GM21367 (cell line): ENCODE measurements at regions not wholly inside any gene's neighbourhood (a gene's known extent, or its start where the extent isn't known, plus 50 kb on each side); places are given as distances from the start of the nearest gene placed in this dataset.
"Not testable (repeated sequence)": the region's sequence is repeated elsewhere in the genome, so short reads cannot be mapped to it uniquely, and the experiment has no call there.

Experiments used
- ATAC-seq: cut with Tn5 transposase; IDR thresholded peaks from one replicate; pipeline ENCODE4 v1.9.1; 2021; ENCODE audit not compliant: unreplicated experiment

DNA sequence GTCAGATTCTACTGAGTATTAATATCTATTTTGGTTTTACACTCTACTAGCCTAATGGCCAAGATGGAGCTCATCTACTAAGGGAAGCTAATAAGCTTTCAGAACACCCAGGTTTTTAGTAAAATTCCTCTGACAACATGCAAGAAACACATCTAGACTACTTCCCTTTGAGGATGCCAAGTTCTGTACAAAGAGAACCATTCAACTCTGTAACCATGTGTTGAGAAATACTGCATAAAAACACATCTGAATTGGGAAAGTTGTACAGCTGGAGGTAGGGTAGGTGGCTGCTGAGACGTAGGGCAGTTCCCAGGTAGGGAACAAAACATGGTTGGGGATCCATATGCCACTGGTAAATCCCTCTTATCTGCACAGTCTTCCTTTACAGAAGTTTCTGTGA, 66.2 kb downstream of the SC5D start:
- no peak for ATAC-seq

DNA sequence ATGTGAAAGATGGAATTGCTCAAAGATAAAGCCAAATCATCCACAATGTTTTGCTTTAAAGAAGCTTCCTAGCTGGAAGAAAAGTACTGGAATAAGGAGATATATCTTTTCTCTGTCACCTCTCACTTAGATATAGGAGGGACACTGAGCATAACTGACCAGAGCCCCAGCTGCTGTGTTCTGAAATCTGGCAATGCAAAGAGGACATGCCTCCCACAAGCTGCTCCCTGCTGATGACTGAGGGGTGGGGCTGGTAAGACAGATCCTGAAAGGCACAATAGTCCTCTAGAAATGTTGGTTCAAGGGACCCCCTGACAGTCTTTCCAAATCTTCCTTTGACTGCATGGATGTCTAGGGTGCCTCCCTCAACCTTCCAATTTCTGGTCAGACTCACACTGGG, 67.0 kb downstream of the SC5D start:
- ATAC-seq: no peak

DNA sequence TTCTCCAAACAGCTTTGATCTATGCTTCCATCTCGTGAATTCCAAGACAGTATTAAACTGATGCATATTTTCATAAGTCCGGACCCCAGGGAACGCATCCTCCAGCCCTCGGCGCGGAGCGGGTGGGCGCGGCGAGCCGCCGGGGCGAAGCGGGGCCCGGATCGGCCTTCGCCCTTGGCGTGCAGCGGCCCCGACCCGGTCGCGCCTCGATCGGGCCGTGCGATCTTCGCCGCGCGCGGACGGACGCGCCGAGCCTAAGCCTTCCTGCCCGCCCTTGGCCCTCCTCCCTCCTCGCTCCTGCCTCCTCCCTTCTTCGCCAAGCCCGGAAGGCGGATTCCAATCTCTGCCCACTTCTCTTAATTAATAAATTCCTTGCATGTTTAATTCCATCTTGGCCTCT, 70.4 kb downstream of the SC5D start:
- not testable (repeated sequence) for ATAC-seq

DNA sequence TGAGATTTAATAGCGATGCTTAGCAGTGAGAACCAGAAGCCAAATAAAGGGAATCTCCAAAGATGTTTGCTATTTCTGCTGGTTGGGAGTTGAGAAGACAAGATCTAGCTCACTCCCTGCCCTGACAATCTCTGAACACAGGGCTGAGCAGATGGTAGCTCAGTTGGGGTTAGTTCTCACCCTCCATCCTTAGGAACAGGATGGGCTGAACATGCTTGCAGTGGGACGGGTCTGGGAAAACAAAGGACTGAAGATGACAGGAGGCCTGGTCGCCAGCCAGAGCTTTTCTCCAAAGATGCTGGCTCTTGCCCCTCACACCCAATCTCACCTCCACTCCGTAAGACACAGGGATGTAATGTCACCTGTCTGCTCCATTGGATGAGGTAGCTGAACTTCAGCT, 72.7 kb downstream of the SC5D start:
- no peak for ATAC-seq

DNA sequence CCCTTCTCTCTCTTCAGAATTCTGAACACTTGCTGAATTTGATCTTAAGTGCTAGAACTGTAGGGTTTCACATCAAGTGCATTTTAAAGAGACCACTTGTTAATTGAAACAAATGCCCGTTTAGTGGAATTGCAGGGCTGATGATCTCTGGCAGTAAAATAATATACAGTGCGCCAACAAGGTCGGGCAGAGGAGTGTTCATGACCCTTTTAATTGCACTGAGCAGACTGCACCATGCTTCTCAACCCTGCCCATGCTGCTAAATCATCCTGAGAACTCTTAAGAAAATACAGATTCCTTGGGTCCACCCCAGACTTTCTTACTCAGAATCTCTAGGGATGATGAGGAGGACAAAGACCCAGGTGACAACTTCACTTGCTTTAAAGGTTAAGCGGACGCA, 73.5 kb downstream of the SC5D start:
- no peak for ATAC-seq

DNA sequence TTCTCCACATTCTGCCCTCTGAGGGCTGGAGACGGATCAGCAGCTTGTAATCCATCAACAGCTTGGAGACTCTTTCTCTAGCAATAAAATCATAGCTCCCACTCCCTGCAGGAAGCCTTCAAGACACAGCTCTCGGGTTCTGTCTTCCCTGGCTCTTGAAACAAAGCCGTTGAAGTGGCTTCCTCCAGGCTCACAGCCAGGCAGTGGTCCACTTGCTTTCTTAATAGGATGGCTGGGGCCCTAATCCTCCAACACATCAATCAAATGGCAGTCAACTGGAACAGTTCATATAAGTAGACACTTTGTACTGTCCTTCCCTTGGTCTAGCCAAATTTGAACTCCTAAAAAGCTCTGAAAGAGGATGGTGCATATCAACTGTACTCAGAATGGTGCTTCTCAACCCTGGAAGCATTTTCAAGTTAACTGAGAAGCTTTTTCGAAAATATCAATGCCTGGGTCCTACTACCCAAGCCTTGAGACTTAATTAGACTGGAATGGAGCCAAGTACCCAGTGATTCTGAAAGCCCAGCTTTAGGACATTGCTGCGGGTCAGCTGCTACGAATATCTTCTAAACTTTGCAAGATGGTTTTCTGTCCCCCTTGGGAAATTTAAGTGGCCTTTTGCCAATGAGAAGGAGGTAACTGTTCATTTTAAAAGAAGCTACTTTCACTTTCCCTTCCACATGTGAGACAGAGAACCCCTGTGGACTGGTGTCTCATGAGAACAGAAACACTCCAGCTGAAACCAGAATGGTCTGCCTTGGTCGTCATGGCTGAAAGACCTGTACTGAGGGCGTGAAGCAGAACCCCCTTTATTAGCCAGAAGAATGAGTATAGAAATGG, 74.7 kb downstream of the SC5D start:
- peak; percentile 85 for ATAC-seq

DNA sequence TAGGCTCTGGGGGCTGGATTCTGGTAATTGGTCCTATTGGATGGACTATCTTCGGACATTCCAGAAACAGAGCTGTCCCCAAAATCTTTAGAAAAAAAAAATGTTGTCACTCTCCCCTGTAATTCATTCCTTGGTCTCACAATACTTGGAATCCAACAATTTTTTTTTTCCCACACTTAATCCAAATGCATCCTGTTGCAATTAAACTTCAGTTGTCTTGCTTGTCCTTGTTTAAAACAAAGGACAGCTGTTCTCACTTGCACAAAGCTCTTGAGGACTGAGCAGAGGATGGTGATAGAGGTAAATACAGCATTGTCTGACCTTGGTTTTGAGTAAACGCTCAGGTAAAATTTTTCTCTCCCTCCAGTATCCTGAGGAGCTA, 75.3 kb downstream of the SC5D start:
- ATAC-seq: no peak

GRCh38 chr11:121368364-121369240, 76.0 kb downstream of the SC5D start:
- ATAC-seq: no peak

DNA sequence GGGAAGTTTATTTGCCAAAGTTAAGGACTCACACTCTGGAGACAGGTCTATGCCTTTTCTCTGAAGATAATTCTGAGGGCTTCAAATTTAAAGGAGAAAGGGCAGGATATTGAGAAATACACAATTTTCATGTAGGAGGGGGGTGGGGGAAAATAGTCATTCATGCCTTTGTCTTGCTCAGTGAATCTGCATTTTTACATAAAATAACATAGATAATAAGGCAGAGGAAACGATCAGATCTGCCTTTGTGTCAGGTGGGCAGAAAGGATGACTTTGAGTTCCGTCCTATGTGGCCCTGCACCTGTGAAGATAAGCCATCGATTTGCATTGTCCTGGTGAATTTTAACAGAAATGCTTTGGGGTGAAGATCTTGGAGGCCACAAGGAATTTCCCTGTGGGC, 76.8 kb downstream of the SC5D start:
- ATAC-seq: no peak

DNA sequence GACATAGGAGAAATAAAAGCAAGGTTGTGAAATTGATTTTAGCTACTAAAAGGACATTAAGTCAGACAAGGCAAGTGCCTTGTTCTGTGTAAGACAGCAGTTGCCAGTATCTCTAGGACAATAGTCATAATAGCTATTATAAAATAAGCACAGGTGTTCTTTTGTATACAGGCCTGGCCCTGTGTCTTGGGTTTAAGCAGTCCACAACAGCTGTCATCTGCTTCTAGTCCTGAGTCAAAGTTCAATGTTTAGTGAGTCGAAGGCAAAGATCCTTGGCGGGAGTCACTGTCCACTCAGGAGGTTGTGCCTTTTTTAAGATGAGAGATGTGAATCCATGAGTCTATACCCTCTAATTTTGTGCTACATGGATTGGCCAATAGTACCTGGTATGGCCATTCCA, 79.5 kb downstream of the SC5D start:
- no peak for ATAC-seq

GRCh38 chr11:121372671-121373429, 79.3 kb upstream of the SORL1 start:
- peak; percentile 88 for ATAC-seq

DNA sequence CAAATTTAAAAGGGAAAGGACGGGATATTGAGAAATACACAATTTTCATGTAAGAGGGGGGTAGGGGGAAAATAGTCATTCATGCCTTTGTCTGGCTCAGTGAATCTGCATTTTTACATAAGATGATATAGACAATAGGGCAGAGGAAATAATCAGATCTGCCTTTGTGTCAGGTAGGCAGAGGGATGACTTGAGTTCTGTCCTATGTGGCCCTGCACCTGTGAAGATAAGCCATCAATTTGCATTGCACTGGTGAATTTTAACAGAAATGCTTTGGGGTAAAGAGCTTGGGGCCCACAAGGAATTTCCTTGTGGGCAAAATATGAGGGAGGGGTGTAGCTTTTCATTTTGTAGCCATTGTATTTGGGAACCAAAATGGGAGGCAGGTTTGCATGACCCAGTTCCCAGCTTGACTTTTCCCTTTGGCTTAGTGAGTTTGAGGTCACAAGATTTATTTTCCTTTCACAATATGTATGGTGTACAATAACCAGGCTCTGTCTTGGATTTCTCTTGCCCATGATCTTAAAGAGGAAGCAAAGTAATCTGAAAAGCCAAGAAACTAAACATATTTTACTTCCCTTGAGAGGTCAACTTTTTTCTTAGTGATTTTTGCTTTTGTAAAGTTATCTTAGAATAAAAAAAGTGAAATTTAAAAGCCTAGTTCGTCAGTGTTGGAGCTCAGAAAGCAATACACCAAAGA, 77.7 kb upstream of the SORL1 start:
- no peak for ATAC-seq

GRCh38 chr11:121376130-121376529, 76.0 kb upstream of the SORL1 start:
- no peak for ATAC-seq

DNA sequence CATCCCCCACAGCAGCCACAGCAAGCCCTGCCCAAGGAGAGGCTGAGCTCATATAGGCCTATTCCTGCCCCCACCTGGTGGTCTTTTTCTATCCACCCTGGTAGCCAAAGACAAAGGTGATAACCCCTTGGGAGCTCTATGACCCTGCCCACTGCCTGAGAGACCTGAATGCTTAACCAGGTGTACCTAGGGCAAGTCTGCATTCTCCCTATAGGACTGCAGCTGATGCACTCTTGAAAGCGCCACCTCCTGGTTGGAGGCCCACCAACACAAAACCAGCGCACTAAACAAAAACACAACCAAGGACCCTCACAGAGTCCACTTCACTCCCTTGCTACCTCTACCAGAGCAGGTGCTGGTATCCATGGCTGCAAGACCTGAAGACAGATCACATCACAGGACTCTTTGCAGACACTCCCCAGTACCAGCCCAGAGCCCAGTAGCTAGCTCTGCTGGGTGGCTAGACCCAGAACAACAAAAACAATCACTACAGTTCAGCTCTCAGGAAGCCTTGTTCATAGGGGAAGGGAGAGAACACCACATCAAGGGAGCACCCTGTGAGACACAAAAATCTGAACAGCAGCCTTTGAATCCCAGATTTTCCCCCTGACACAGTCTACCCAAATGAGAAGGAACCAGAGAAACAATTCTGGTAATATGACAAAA, 72.8 kb upstream of the SORL1 start:
- not testable (repeated sequence) for ATAC-seq

- ATAC-seq: no peak
Observed at GRCh38 chr11:121383716-121384115, 68.4 kb upstream of the SORL1 start.

DNA sequence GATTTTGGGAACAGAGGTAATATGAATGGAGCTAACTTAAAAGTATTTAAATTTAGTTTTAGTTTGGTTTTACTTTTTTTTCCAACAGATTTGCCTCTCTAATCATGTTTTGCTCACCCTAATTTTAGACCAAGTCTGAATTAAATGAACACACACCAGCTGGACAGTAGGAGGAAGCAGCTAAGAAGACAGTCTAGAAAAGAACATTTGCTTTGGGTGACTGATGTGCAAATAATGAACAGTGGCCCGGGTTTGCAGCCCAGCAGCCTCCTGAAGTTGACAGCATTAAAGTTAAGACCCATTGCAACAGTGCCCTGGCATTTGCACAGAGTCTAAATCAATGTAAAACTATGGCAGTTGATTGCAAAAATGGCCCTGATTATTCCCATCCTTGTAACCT, 66.4 kb upstream of the SORL1 start:
- no peak for ATAC-seq
